Urinary bladder (tissue), 3 donors: ENCODE measurements at regions not wholly inside any gene's neighbourhood (a gene's known extent, or its start where the extent isn't known, plus 50 kb on each side); places are given as distances from the start of the nearest gene placed in this dataset.

Experiments used
- DNase-seq: peaks from one replicate; pipeline ENCODE4 v3.0.0-alpha.2; 2015; ENCODE audit errors: extremely low spot score
- H3K27ac ChIP-seq: one replicate; pipeline ENCODE4 v1.5.1; 2013; ENCODE audit warnings: low read depth, mild to moderate bottlenecking, moderate library complexity
- H3K36me3 ChIP-seq: one replicate; pipeline ENCODE4 v1.6.1; 2013; ENCODE audit warnings: mild to moderate bottlenecking, moderate library complexity; ENCODE audit not compliant: insufficient read depth
- H3K4me1 ChIP-seq: one replicate; pipeline ENCODE4 v1.6.1; 2013; ENCODE audit warnings: mild to moderate bottlenecking, moderate library complexity; ENCODE audit not compliant: insufficient read depth
- H3K4me3 ChIP-seq: one replicate; pipeline ENCODE4 v1.5.1; 2013; ENCODE audit warnings: low read depth, low read length
- WGBS: extraction: QIAGEN DNeasy Blood & Tissue Kit; methylation state at CpG from one replicate; pipeline ENCODE4 v1.1.7; 2013; 5-methylcytosine and 5-hydroxymethylcytosine counted together
- donor health status: healthy with polysubstance abuse.
- donor health status: healthy.

DNA sequence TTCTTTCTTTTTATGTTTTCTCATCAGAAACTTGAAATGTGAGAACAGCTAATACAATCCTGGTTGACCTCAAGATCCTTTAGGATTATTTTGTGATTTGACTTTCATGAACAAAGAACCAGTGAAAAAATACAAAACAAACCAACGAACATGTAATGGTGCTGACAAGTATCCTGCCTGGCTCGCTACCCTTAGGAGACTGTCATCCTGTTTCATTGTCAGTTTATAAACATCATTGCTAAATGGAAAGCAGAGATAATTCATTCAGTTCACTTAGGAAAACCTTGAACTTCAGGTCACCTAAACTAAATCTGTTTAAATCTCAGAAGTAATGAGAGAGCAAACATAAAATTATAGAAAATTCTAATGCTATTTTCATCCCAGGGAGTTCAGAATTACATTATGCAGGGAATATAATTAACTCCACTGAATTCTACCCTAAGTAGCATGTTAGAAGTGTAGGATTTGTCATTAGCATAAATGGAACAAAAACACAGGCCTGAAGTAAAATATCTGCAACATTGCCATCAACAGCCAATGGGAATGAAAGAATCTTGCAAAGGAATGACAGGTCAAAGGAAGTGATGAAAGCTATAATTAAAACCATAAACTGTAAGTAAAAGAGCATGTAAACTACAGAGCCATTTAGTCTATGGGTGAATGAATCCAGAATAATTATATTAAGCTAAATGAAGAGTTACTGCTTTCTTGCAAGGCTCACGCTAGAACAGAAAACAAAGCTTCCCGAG, 401.2 kb upstream of the MANEA start:
- H3K4me3 ChIP-seq = no peak overlapping the region
- WGBS = 36% methylated on average over 4 of the region's 4 CpGs
- H3K27ac ChIP-seq = no peak overlapping the region
- no peaks in the 10 kb centered on the region for H3K4me1 ChIP-seq
- no peaks in the 10 kb centered on the region for H3K36me3 ChIP-seq
- DNase-seq = no peak

DNA sequence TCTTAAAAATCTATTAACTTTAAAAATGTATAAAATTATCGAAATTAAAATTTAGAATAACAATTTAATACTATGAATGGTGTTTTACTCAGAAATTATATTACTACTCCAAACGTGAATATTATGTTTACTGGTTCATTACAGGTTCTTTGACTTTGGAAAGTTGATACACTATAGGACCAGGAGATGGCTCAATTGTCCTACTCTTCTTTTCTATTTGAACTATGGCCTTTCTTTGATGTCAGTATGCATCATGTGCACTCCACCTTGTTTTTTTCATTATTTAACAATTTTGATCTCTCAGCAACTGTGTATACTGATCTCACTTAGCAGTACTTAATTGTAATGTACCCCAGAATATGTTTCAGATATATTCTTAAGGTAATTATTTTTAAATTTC, 391.5 kb upstream of the MANEA start:
- Histone ChIP-seq H3K36me3 (no peaks in the 10 kb centered on the region), H3K4me3 (no peak overlapping the region), H3K27ac (no peak overlapping the region), H3K4me1 (no peaks in the 10 kb centered on the region)
- DNase-seq = no peak
- WGBS = 46% methylated on average over 2 of the region's 2 CpGs

DNA sequence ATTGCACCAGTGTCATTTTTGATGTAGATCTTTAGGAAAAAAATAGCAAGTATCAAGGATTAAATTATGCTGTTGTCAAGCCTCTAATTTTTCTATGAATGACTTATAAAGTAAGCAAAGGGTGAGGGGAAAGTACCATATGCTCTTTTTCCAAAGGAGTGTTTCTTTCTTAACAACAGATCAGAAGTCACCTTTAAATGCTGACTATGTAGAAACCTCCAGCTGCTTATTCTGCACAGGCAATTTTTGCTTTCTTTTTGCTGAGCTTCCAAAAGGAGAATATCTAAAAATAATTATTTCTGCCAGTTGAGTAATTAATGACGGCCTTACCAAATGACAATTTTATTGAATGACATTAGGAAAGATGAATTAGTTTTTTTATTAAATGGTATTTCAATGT, 390.6 kb upstream of the MANEA start:
- 79% methylated on average over 1 of the region's 1 CpG for WGBS
- Histone ChIP-seq H3K36me3 (no peaks in the 10 kb centered on the region), H3K4me1 (no peaks in the 10 kb centered on the region), H3K4me3 (no peak overlapping the region), H3K27ac (no peak overlapping the region)
- DNase-seq = no peak

DNA sequence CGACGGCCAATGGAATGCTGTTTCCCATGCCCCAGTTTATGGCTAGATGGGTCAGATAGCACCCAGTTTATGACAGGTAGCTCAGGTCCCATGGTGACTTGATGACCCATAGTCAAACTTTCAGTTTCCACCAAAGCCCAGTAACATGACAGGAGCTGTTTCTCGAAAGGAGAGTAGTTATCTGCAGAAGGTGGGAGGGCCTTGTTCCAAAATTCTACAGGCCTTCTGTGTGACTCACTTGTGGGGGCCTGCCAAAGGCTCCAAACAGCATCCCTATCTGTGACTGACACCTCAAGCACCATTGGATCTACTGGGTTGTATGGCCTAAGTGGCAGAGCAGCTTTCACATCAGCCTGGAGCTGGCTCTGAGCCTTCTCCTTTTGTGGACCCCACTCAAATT, 379.7 kb upstream of the MANEA start:
- no peak overlapping the region for H3K27ac ChIP-seq
- H3K4me1 ChIP-seq = no peaks in the 10 kb centered on the region
- no peaks in the 10 kb centered on the region for H3K36me3 ChIP-seq
- no peak for DNase-seq
- 86% methylated on average over 3 of the region's 3 CpGs for WGBS
- no peak overlapping the region for H3K4me3 ChIP-seq

DNA sequence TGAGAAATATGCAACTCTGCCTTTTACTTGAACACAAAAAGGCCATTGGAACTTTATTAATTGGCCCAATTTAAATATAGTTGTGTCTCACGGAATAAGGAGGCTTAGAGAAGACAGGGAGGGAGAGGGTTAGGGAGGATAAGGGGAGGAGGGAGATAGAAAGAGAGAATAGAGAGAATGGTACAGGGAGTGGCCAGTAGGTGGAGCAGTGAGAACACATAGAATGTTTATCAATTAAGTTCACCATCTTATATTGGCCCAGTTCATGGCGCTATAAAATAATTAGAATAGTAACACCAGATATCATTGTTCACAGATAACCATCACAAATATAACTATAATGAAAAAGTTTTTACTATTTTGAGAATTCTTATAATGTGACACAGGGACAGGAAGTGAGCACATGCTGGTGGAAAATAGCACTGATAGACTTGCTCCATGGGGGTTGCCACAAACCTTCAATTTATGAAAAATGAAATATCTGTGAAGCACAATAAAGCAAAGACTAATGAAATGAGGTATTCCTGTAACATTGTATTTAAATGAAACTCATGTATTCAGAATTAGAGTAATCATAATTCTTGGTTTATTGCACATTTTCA, 374.1 kb upstream of the MANEA start:
- no peaks in the 10 kb centered on the region for H3K4me1 ChIP-seq
- no peak for DNase-seq
- no peak overlapping the region for H3K4me3 ChIP-seq
- no peak overlapping the region for H3K27ac ChIP-seq
- H3K36me3 ChIP-seq = no peaks in the 10 kb centered on the region
- 43% methylated on average over 2 of the region's 2 CpGs for WGBS

DNA sequence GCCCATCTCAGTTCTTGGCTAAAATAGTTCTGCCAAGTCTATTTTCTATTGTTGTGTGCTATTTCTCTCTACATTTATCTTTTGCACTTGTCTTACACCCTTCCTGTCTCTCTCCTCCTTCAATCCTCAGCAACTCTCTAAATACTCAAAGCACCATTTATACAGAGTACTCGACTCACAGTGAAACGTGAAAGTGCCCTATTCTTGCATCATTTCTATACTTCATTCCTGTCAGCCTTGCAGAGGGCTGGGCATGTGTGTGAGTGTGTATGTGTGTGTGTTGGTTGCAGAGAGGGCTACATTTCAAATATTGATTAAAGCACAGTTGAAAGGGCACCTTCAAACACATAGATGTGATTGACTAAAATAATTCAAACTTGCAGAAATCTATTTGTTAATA, 373.2 kb upstream of the MANEA start:
- Histone ChIP-seq H3K27ac (no peak overlapping the region), H3K4me1 (no peaks in the 10 kb centered on the region), H3K4me3 (no peak overlapping the region), H3K36me3 (no peaks in the 10 kb centered on the region)
- WGBS = 80% methylated on average over 2 of the region's 2 CpGs
- DNase-seq = no peak

DNA sequence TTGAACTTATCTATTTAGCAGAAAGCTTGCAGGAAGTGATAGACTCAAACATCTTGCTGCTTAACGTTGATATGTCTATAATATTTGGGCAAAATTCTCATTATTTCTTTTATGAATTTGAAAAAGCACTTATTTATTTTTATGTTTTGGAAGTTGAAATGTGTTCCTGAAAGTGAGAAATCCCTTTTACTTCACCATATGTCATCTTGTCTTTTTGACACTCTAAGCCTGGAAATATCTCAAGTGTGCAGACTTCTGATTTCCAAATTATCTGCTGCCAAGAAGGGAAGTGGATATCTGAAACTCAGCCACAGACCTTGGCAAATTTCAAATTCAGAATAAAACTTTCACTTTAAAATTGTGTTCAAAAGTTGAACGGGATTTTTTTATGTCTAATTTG, 368.7 kb upstream of the MANEA start:
- DNase-seq = no peak
- Histone ChIP-seq H3K4me1 (no peaks in the 10 kb centered on the region), H3K4me3 (no peak overlapping the region), H3K27ac (no peak overlapping the region), H3K36me3 (no peaks in the 10 kb centered on the region)
- 36% methylated on average over 2 of the region's 2 CpGs for WGBS

DNA sequence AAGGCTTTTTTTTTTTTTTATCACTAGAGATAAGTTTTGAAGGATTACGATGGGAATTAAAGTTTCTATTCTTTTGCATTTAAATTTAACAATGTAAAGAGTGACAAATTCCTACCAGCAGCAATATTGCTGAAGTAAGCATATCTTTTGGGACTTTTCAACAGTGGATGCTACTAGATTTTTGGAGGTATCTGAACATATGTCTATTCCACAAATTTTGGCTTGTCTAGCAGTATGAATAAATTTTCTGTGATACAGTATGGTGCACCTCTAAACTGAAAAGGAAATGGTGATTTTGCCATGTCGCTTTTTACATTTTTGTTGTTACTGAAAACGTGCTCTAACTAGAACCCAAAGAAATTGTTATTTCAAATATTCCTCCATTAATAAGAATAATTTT, 368.3 kb upstream of the MANEA start:
- WGBS = 75% methylated on average over 3 of the region's 3 CpGs
- Histone ChIP-seq H3K36me3 (no peaks in the 10 kb centered on the region), H3K4me1 (no peaks in the 10 kb centered on the region), H3K4me3 (no peak overlapping the region), H3K27ac (no peak overlapping the region)
- DNase-seq = no peak

DNA sequence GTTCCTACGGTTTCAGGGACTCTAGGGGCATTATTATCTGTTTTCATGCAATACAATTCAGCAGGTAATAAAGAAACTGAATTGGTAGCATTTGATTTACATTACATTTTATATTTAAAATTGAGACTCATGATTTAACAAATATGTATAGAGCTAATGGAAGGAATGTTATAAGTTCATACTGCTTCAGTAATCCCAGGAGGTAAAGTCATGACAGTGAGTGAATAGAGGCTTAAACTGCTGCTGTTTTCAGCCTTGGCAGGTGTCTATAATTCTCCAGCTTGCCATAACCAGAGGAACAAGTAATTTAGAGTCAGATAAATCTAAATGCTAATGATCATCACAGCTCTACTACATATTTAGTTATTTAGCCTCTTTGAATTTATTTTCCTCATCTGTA, 360.8 kb upstream of the MANEA start:
- WGBS = 43% methylated on average over 1 of the region's 1 CpG

DNA sequence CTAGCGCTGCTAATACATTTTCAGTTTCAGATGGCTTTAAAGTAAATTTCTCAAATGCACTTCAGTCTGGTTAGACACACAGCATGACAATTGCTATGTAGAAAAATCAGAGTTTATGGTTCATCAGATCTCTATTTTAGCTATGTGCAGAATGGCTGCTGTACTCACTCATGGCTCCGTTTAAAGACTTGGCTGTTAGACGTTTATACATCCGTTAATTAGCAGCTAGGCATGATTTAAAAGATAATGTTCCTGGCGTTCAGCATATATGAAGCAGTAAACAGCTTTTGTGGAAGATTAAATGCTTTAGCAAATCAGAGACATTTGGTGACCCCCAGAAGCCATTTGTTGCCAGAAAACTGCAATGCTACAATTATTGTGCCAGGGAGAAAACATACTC, 350.0 kb upstream of the MANEA start:
- Histone ChIP-seq H3K36me3 (no peaks in the 10 kb centered on the region), H3K27ac (no peak overlapping the region), H3K4me3 (no peak overlapping the region), H3K4me1 (no peaks in the 10 kb centered on the region)
- 23% methylated on average over 5 of the region's 5 CpGs for WGBS
- DNase-seq = no peak

More for the DNA sequence above, 360.8 kb upstream of the MANEA start:
- Histone ChIP-seq H3K36me3 (no peaks in the 10 kb centered on the region), H3K27ac (no peak overlapping the region), H3K4me3 (no peak overlapping the region), H3K4me1 (no peaks in the 10 kb centered on the region)
- no peak for DNase-seq

DNA sequence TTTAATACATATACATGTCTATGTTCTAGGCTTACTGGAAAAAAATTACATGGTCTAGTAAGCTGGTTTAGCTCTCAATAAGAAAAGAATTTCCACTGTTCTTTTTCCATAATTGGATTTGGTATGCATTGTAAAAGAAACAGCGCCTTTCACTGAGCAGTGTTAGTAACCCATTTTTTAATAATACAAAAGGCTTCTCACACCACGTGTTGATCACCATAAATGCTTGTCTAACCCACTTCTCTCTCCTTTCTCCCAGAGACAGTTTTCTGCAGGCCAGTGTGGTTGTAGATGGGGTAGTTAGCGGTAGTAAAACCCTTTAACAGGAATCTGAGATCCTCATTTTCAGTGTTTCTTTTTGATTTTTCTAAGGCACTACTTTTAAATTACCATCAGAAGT, 348.7 kb upstream of the MANEA start:
- no peak overlapping the region for H3K27ac ChIP-seq
- 55% methylated on average over 3 of the region's 3 CpGs for WGBS
- H3K36me3 ChIP-seq = no peaks in the 10 kb centered on the region
- peaks cover 1% of the 10 kb centered on the region for H3K4me1 ChIP-seq
- no peak overlapping the region for H3K4me3 ChIP-seq
- DNase-seq = no peak

DNA sequence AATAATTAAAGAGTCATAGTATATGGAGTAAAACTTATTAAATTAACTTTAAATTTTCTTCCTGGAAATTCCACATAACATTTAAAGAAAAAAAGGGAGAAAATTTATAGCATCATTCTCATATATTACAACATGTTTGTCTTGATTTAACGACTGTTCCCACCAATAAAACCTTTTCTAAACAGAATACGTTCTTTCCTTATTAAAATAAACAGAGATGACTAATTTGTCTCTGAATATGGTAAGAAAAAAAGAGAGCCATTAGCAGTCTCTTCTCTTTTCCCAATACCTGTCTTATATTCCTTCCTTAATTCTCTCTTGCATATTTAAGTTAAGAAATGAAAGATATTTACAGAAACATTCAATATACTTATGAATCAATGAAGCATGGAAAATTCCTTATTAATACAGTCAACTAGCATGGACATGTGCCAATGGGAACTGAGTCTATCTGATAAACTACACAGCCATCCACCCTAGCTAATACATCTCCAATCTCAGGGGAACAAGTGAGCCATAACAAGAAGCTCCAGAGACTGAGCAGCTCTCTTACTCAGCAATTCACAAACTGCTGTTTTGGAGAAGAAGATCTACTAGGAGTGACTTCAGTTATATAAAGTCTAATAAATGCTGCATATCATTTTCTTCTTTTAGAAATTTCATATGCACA, 347.1 kb upstream of the MANEA start:
- Histone ChIP-seq H3K36me3 (no peaks in the 10 kb centered on the region), H3K27ac (no peak overlapping the region), H3K4me3 (no peak overlapping the region), H3K4me1 (peaks cover 1% of the 10 kb centered on the region)
- 19% methylated on average over 2 of the region's 2 CpGs for WGBS
- DNase-seq = no peak

DNA sequence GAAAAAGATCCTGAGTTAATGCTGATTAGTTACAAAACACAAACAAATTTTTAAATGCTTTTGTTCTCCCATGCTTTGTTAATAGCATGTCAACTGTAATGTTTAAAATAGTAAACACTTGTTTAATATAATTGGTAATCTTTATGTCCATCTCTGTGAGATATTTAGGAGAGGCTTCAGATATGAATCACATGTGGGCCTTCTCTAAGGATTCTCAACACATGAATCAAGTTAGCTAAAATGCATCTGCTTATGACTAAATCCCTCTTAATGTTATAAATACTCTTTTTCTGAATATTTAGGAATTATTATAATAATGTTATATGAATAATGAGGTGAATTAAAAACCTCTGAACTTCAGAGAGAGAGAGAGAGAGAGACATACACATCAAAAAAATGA, 345.9 kb upstream of the MANEA start:
- no peak for DNase-seq
- Histone ChIP-seq H3K27ac (no peak overlapping the region), H3K36me3 (no peaks in the 10 kb centered on the region), H3K4me1 (peaks cover 1% of the 10 kb centered on the region), H3K4me3 (no peak overlapping the region)

DNA sequence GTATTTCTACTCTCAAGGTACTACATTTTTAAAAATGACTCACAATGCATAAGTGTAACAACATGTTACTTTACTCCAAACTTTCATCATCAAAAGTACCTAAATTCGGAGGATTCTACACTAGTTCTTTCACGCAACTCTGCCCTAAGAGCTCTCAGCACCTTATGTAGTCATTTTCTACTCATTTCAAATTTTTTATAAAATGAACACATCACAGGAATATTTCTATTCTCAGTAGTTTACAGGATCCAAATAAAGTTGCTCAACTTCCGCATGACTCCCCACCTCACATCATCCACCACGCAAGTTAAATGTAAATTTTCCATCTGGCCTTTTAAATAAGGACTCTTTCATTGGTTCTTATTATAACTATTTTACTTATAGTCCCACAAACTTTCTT, 344.9 kb upstream of the MANEA start:
- no peak overlapping the region for H3K4me3 ChIP-seq
- H3K36me3 ChIP-seq = no peaks in the 10 kb centered on the region
- H3K4me1 ChIP-seq = peaks cover 1% of the 10 kb centered on the region
- 93% methylated on average over 4 of the region's 4 CpGs for WGBS
- no peak overlapping the region for H3K27ac ChIP-seq
- no peak for DNase-seq
